ENCODE measurements at regions not wholly inside any gene's neighbourhood (a gene's known extent, or its start where the extent isn't known, plus 50 kb on each side); places are given as distances from the start of the nearest gene placed in this dataset.

DNA sequence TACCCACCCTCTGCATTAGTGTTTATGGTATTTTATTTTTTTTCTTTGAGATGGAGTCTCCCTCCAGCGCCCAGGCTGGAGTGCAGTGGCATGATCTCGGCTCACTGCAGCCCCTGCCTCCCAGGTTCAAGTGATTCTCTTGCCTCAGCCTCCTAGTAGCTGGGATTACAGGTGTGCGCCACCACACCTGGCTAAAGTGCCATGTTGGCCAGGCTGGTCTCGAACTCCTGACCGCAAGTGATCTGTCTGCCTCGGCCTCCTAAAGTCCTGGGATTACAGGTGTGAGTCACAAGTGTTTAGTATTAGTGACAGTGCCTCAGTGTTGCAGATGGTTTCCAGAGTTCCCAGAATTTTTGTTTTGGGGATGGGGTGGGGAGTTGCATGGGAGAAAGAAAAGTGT is 120.3 kb downstream of the NPY start:
- Histone ChIP-seq H3K9me3 (ENCODE audit: insufficient read depth, low read length, severe bottlenecking) (no peaks in the 10 kb centered on the region), H3K27me3 (ENCODE audit: insufficient read depth, low read length, poor library complexity) (peaks cover 3% of the 10 kb centered on the region), H3K27ac (ENCODE audit: low read length) (no peak overlapping the region), H3K4me2 (ENCODE audit: insufficient read depth, low read length) (no peak overlapping the region), H3K4me1 (ENCODE audit: insufficient read depth, low read length) (no peaks in the 10 kb centered on the region), H3K36me3 (ENCODE audit: insufficient read depth, low read length) (no peaks in the 10 kb centered on the region), H3K9ac (ENCODE audit: low read depth, low read length) (no peak overlapping the region), H3K4me3 (ENCODE audit: low read depth in 1 of 2, low read length in 2 of 2) (no peak overlapping the region), H3K79me2 (ENCODE audit: insufficient read depth, low read length) (no peaks in the 10 kb centered on the region), H2AFZ (ENCODE audit: low read depth, low read length) (no peak overlapping the region), H4K20me1 (ENCODE audit: insufficient read depth, low read length) (no peaks in the 10 kb centered on the region)
- no peak for DNase-seq
- ATAC-seq (ENCODE audit: insufficient read depth, low read depth) = no peak
- no peak for TF ChIP-seq EZH2 (IDR thresholded peaks at IDR 0.05; ENCODE audit: borderline replicate concordance, low read depth, low read length, severe bottlenecking)
- TF ChIP-seq, protein P1, sequence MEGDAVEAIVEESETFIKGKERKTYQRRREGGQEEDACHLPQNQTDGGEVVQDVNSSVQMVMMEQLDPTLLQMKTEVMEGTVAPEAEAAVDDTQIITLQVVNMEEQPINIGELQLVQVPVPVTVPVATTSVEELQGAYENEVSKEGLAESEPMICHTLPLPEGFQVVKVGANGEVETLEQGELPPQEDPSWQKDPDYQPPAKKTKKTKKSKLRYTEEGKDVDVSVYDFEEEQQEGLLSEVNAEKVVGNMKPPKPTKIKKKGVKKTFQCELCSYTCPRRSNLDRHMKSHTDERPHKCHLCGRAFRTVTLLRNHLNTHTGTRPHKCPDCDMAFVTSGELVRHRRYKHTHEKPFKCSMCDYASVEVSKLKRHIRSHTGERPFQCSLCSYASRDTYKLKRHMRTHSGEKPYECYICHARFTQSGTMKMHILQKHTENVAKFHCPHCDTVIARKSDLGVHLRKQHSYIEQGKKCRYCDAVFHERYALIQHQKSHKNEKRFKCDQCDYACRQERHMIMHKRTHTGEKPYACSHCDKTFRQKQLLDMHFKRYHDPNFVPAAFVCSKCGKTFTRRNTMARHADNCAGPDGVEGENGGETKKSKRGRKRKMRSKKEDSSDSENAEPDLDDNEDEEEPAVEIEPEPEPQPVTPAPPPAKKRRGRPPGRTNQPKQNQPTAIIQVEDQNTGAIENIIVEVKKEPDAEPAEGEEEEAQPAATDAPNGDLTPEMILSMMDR (IDR thresholded peaks at IDR 0.05; ENCODE audit: borderline replicate concordance, extremely low read depth, low read length, poor library complexity, severe bottlenecking) = no peak

GRCh38 chr7:24405002-24405401 is 121.0 kb downstream of the NPY start:
- H3K4me3 ChIP-seq (ENCODE audit: low read depth in 1 of 2, low read length in 2 of 2) = no peak overlapping the region

DNA sequence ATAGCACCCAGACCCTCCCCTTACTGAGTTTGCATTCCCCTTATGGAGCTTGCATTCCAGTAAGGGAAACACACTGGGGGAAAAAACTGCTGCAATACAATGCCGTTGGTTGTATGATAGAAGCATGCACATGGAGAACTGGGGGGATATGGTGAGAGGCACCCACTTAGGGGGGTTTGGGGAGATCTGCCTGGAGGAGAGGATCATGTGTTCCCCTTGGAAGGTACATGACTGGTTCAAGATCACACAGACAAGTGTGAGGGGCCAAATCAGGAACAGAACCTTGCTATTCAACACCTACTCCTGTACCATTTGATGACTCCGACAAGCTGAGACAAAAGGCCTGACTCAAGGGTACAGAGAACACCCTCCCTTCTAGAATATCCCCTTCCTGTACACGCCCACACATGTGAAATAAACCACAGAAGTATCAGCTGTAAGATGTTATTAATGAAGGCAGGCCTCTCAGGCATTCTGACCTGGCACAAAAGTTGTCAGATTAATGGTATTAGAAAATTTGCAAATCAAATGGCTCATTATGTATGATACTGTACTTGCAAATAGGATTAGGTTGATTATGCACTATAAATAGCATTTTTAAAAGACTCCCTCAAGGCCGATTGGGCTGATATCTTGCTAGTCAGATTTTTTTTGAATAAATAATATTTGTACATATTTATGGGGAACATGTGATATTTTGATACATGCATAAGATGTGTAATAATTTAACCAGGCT is 122.2 kb downstream of the NPY start:
- no peaks in the 10 kb centered on the region for H4K20me1 ChIP-seq (ENCODE audit: insufficient read depth, low read length)
- H3K4me3 ChIP-seq (ENCODE audit: low read depth in 1 of 2, low read length in 2 of 2) = no peak overlapping the region
- no peak overlapping the region for H3K9ac ChIP-seq (ENCODE audit: low read depth, low read length)
- H3K79me2 ChIP-seq (ENCODE audit: insufficient read depth, low read length) = no peaks in the 10 kb centered on the region
- no peaks in the 10 kb centered on the region for H3K36me3 ChIP-seq (ENCODE audit: insufficient read depth, low read length)
- H3K4me2 ChIP-seq (ENCODE audit: insufficient read depth, low read length) = no peak overlapping the region
- no peaks in the 10 kb centered on the region for H3K9me3 ChIP-seq (ENCODE audit: insufficient read depth, low read length, severe bottlenecking)
- no peaks in the 10 kb centered on the region for H3K4me1 ChIP-seq (ENCODE audit: insufficient read depth, low read length)
- H3K27ac ChIP-seq (ENCODE audit: low read length) = no peak overlapping the region
- peaks cover 3% of the 10 kb centered on the region for H3K27me3 ChIP-seq (ENCODE audit: insufficient read depth, low read length, poor library complexity)
- TF ChIP-seq, protein P1 (IDR thresholded peaks at IDR 0.05; ENCODE audit: borderline replicate concordance, extremely low read depth, low read length, poor library complexity, severe bottlenecking) = no peak
- TF ChIP-seq EZH2 (IDR thresholded peaks at IDR 0.05; ENCODE audit: borderline replicate concordance, low read depth, low read length, severe bottlenecking) = no peak
- ATAC-seq (ENCODE audit: insufficient read depth, low read depth) = peak; percentile 68
- no peak overlapping the region for H2AFZ ChIP-seq (ENCODE audit: low read depth, low read length)
- DNase-seq = no peak

More at GRCh38 chr7:24405002-24405401, 121.0 kb downstream of the NPY start:
- DNase-seq (no peak), ATAC-seq (ENCODE audit: insufficient read depth, low read depth) (no peak)
- Histone ChIP-seq H3K79me2 (ENCODE audit: insufficient read depth, low read length) (no peaks in the 10 kb centered on the region), H3K9me3 (ENCODE audit: insufficient read depth, low read length, severe bottlenecking) (no peaks in the 10 kb centered on the region), H3K36me3 (ENCODE audit: insufficient read depth, low read length) (no peaks in the 10 kb centered on the region), H3K4me1 (ENCODE audit: insufficient read depth, low read length) (no peaks in the 10 kb centered on the region), H3K4me2 (ENCODE audit: insufficient read depth, low read length) (no peak overlapping the region), H3K27ac (ENCODE audit: low read length) (no peak overlapping the region), H2AFZ (ENCODE audit: low read depth, low read length) (no peak overlapping the region), H3K9ac (ENCODE audit: low read depth, low read length) (no peak overlapping the region), H3K27me3 (ENCODE audit: insufficient read depth, low read length, poor library complexity) (peaks cover 3% of the 10 kb centered on the region), H4K20me1 (ENCODE audit: insufficient read depth, low read length) (no peaks in the 10 kb centered on the region)
- TF ChIP-seq EZH2 (IDR thresholded peaks at IDR 0.05; ENCODE audit: borderline replicate concordance, low read depth, low read length, severe bottlenecking) = no peak
- TF ChIP-seq, protein P1 (IDR thresholded peaks at IDR 0.05; ENCODE audit: borderline replicate concordance, extremely low read depth, low read length, poor library complexity, severe bottlenecking) = no peak

Data from DND-41 (cell line).